Lower leg skin (tissue), 3 donors: ENCODE measurements at regions not wholly inside any gene's neighbourhood (a gene's known extent, or its start where the extent isn't known, plus 50 kb on each side); places are given as distances from the start of the nearest gene placed in this dataset.
"Not testable (repeated sequence)": the region's sequence is repeated elsewhere in the genome, so short reads cannot be mapped to it uniquely, and the experiment has no call there.

ENCODE experiments used
- POLR2A ChIP-seq, 2 donors: fragments of 450-650 bp; IDR thresholded peaks; one replicate each; pipeline ENCODE4 v1.6.1; 2016 to 2017; ENCODE audit warnings: antibody characterized with exemption in 2 of 2, mild to moderate bottlenecking in 1 of 2, moderate library complexity in 1 of 2
- TF ChIP-seq, protein P1 (sequence below), 3 donors: fragments of 450-650 bp; IDR thresholded peaks; one replicate each; pipeline ENCODE4 v1.5.1; 2016; ENCODE audit warnings: antibody characterized with exemption in 3 of 3, mild to moderate bottlenecking in 3 of 3, moderate library complexity in 2 of 3

DNA sequence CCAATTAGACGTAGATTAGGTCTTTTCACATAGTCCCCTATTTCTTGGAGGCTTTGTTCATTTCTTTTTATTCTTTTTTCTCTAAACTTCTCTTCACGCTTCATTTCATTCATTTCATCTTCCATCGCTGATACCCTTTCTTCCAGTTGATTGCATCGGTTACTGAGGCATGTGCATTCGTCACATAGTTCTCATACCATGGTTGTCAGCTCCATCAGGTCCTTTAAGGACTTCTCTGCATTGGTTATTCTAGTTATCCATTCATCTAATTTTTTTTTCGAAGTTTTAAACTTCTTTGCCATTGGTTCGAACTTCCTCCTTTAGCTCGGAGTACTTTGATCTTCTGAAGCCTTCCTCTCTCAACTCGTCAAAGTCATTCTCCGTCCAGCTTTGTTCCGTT lies 541.7 kb upstream of the KLF4 start:
- TF ChIP-seq, protein P1, sequence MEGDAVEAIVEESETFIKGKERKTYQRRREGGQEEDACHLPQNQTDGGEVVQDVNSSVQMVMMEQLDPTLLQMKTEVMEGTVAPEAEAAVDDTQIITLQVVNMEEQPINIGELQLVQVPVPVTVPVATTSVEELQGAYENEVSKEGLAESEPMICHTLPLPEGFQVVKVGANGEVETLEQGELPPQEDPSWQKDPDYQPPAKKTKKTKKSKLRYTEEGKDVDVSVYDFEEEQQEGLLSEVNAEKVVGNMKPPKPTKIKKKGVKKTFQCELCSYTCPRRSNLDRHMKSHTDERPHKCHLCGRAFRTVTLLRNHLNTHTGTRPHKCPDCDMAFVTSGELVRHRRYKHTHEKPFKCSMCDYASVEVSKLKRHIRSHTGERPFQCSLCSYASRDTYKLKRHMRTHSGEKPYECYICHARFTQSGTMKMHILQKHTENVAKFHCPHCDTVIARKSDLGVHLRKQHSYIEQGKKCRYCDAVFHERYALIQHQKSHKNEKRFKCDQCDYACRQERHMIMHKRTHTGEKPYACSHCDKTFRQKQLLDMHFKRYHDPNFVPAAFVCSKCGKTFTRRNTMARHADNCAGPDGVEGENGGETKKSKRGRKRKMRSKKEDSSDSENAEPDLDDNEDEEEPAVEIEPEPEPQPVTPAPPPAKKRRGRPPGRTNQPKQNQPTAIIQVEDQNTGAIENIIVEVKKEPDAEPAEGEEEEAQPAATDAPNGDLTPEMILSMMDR (IDR thresholded peaks at IDR 0.05), result not testable (repeated sequence)
- not testable (repeated sequence) for TF ChIP-seq POLR2A (IDR thresholded peaks at IDR 0.05)
